H4 (cell line): ENCODE measurements at regions not wholly inside any gene's neighbourhood (a gene's known extent, or its start where the extent isn't known, plus 50 kb on each side); places are given as distances from the start of the nearest gene placed in this dataset.
"Not testable (repeated sequence)": the region's sequence is repeated elsewhere in the genome, so short reads cannot be mapped to it uniquely, and the experiment has no call there.

Source experiments
- DNase-seq: peaks from one replicate; pipeline ENCODE4 v3.0.0-alpha.2; 2015; ENCODE audit warnings: low spot score

- no peak for DNase-seq
Measured at GRCh38 chr4:54403700-54404453, 174.8 kb downstream of the PDGFRA start.

DNA sequence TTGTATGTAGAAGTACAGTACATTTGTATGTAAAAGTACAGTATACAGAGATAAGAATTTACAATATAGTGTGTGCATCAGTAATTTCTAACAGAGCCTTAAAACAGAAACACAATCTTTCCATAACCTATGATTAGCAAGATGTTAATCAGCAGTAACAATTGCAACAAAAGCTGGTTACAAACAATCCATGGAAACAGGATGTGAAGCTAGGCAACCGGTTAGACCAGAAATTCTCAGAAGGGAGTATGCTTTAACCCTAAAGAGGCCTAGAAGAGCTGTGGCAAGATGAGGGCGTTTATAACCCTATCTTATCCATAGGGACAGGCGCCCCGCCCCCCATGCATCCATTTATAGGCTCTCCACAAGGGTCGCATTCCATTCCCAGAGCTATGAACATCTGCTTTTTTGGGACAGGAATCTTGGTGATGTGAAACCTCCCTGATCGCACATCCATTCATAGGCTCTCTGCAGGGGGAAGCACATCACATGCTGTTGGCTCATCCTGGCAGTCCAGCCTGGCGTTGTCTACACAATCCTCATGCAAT is 180.3 kb downstream of the PDGFRA start:
- not testable (repeated sequence) for DNase-seq

- no peak for DNase-seq
Measured at GRCh38 chr4:54414545-54414944, 185.5 kb downstream of the PDGFRA start.

GRCh38 chr4:54417476-54417875 is 188.4 kb downstream of the PDGFRA start:
- DNase-seq = no peak

GRCh38 chr4:54418468-54418867 is 189.4 kb downstream of the PDGFRA start:
- DNase-seq = no peak

- DNase-seq = no peak
Measured at GRCh38 chr4:54423066-54423465, 194.0 kb downstream of the PDGFRA start.

- DNase-seq = no peak
Measured at GRCh38 chr4:54427826-54428225, 198.7 kb downstream of the PDGFRA start.

GRCh38 chr4:54428940-54429339 is 199.8 kb downstream of the PDGFRA start:
- no peak for DNase-seq

GRCh38 chr4:54433686-54434085 is 204.6 kb downstream of the PDGFRA start:
- peak; percentile 10 for DNase-seq

DNA sequence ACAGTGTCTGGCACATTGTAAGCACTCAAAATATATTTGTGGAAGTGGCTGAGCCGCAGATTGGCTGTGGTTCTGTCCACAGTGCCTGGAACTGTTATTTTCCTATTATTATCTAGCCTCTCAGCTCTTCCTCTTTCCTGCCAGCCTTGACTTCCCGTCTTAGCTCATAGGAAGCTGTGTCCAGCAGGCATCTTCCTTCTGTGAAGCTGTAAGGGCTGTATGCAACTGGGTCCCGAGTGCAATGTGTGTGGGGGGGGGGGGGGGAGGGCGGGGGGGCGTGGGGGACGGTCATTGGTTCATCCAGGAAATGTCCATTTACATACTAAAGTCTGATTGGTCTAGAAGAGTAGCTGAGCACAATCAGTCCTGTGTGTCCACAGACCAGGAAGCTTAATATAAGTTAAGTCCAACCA is 210.7 kb downstream of the PDGFRA start:
- DNase-seq = peak; percentile 32

DNA sequence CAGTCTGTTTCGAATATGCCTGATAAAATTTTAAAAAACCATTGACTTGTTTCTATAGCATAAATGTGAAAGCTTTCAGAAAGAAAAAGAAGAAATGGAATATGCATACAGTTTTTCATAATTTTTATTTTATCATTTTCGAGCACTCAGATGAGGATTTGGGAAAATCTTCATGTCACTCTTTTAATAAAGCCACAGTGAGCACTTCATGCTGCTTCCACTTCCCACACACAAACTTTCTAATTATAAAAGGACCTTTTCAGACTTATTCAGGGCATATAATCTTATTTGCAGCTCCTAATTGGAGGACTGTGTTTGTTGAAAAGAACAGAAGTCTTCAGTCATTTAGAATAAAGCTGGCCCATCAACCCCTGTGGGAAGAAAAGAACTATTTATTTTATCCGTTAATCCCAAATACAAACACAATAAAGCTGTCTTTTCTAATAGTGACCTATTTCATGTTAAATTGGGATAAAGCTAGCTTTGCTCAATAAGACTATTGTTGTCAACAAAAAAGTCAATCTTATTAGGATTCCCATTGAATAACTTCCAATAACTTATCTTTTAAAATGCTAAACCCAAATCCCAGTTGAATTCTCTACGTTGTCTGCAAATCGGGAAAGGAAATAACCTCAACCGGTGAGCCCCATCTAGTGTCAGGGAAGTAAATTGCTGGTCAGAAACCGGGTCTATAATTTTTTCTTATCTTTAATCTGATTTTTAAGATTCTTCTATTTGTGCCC is 211.5 kb downstream of the PDGFRA start:
- peak; percentile 15 for DNase-seq

DNA sequence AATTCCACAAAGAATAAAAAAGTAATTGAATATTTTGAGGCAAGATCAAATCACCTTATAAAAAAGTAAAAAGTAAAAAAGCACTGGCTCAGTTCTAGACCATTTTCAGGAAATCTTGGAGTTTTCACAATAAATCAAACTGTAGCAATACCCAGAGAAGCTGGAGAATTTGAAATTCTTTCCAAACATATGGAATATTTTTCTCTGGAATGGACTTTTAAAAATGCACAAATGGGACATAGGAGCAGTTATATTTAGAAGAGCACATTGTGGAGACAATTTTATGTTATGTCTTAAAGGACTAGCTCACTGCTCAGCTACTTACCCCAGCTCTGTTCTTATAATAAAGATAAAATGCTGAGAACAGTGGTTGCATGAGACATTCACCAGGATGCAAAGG is 211.9 kb upstream of the KIT start:
- no peak for DNase-seq

GRCh38 chr4:54446581-54446980 is 211.2 kb upstream of the KIT start:
- no peak for DNase-seq

GRCh38 chr4:54447304-54447703 is 210.5 kb upstream of the KIT start:
- DNase-seq = no peak

- no peak for DNase-seq
Measured at GRCh38 chr4:54449999-54450398, 207.8 kb upstream of the KIT start.

DNA sequence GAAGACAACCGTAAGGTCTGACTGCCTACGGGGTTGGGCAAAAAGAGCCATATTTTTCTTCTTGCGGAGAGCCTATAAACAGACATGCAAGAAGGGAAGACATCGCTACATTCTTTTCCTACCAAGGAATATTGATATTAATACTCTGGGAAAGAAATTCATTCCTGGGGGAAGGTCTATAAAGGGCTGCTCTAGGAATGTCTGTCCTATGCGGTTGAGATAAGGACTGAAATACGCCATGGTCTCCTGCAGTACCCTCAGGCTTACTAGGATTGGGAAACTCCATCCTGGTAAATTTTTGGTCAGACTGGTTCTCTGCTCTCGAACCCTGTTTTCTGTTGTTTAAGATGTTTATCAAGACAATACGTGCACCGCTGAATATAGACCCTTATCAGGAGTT is 190.8 kb upstream of the KIT start:
- DNase-seq = not testable (repeated sequence)

DNA sequence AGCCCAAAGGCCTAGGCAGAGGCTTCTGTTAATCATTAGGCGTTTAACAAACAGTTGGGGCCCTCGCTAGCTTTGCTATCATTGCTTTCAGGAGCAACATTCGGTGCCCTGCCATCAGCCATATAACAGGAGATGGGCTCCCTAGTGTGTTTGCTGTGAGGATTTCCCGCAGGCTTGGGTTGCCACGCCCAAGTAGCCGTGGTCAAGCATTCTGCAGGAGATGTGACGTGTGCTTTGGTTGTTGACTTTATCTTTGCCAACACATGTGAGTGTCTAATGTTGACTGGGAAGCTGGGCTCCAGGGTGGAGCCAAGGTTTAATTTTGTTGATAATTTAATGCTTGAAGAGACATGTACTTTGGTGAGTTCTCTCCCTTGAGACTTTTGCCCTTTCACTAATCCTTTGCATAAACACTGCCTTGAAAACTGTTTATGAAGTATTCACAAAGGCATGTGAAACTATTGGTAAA is 184.6 kb upstream of the KIT start:
- peak; percentile 88 for DNase-seq

GRCh38 chr4:54473798-54474197 is 184.0 kb upstream of the KIT start:
- no peak for DNase-seq

DNA sequence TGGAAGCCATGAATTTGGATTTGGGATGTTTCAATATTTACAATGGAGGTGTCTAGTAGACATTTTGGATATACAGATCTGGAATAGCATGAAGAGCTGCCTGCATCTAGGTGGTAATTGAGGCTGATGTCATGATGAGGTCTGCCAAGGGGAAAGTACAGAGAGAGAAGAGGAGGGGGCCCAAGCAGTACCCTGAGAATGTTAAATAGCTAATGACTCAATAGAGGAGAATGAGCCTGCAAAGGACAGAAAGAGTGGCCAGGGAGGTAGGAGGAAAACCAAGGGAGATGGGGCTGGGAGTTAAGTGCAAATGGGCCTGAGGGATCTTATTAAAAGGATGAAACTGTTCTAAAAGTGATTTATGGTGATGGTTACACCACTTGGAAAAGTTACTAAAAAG is 182.2 kb upstream of the KIT start:
- no peak for DNase-seq

- peak; percentile 68 for DNase-seq
Measured at GRCh38 chr4:54482529-54483200, 175.1 kb upstream of the KIT start.

DNA sequence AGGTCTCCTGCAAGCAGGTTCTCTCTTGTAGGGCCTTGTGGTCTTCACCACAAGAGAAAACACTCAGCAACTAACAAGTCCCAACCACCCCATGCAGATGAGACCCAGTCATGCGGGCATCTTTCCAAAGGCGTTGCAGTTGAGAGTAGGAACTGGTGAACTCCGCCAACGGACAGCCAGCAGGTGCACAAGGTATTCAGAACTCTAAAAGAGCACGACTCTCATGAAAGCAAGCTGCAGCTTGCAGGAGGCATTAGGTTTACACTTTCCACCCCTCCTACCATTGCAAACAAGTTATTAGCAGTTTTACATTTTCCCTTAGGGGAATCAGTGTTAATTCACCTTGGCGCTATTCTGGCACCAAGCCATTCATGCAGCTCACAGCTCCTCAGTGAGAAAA is 173.4 kb upstream of the KIT start:
- no peak for DNase-seq

GRCh38 chr4:54487491-54487890 is 170.3 kb upstream of the KIT start:
- no peak for DNase-seq
